HEK293 (cell line): ENCODE measurements at regions not wholly inside any gene's neighbourhood (a gene's known extent, or its start where the extent isn't known, plus 50 kb on each side); places are given as distances from the start of the nearest gene placed in this dataset.

ENCODE experiments used
- CTCF ChIA-PET: fragments of 350-600 bp; formaldehyde crosslinking; extraction: SDS; loops from one replicate; lab custom pipeline; 2021; ENCODE audit warnings: antibody characterized with exemption; lab: Yijun Ruan, JAX
- POLR2A ChIA-PET: fragments of 300-600 bp; formaldehyde crosslinking; extraction: SDS; loops from one replicate; lab custom pipeline; 2020; ENCODE audit warnings: antibody characterized with exemption, inconsistent platforms; lab: Yijun Ruan, JAX
- H3K27ac ChIP-seq: fragments of 200-500 bp; sonication (Bioruptor generic); 2 replicates; pipeline ENCODE4 v1.5.1; 2014; ENCODE audit warnings: low read depth, low read length, control low read depth, inconsistent platforms; ENCODE audit errors: extremely low read depth
- H3K36me3 ChIP-seq, 2 experiments: fragments of 200-500 bp in 1 of 2; sonication (Bioruptor generic) in 1 of 2; 1 replicate in 1 of 2; 2 replicates in 1 of 2; pipeline ENCODE4 v1.5.1; 2014 to 2017; ENCODE audit warnings: inconsistent platforms in 2 of 2, low read length in 2 of 2; ENCODE audit not compliant: control insufficient read depth in 2 of 2, insufficient read depth in 1 of 2
- H3K4me1 ChIP-seq: fragments of 200-500 bp; sonication (Bioruptor generic); 2 replicates; pipeline ENCODE4 v1.5.1; 2014; ENCODE audit warnings: mild to moderate bottlenecking, low read length, inconsistent platforms; ENCODE audit not compliant: control insufficient read depth, insufficient read depth
- H3K4me3 ChIP-seq: 2 replicates; pipeline ENCODE4 v1.5.1; 2011; ENCODE audit warnings: low read depth, mild to moderate bottlenecking, control low read depth, low read length, moderate library complexity
- H3K9me3 ChIP-seq: fragments of 200-500 bp; sonication (Bioruptor generic); 2 replicates; pipeline ENCODE4 v1.5.1; 2014; ENCODE audit warnings: low read depth, low read length, inconsistent platforms; ENCODE audit not compliant: control insufficient read depth, insufficient read depth
- EGR2 ChIP-seq: fragments of 450-650 bp; formaldehyde crosslinking; IDR thresholded peaks from 2 replicates; pipeline ENCODE4 v1.5.1; 2016; ENCODE audit warnings: low read depth, missing biosample characterization, missing genetic modification characterization
- FEZF1 ChIP-seq: fragments of 450-650 bp; formaldehyde crosslinking; IDR thresholded peaks from 2 replicates; pipeline ENCODE4 v1.5.1; 2016; ENCODE audit warnings: missing biosample characterization, missing genetic modification characterization
- HOXA7 ChIP-seq: sonication (generic); formaldehyde crosslinking; IDR thresholded peaks from 2 replicates; pipeline ENCODE4 v1.8.1; 2022; ENCODE audit warnings: missing genetic modification reagents, borderline replicate concordance
- HOXD13 ChIP-seq: sonication (generic); formaldehyde crosslinking; IDR thresholded peaks from 2 replicates; pipeline ENCODE4 v1.8.0; 2022; ENCODE audit warnings: missing genetic modification reagents, borderline replicate concordance
- ZBTB1 ChIP-seq: fragments of 450-650 bp; formaldehyde crosslinking; IDR thresholded peaks from 2 replicates; pipeline ENCODE4 v1.5.1; 2016; ENCODE audit warnings: missing biosample characterization, missing genetic modification characterization
- ZBTB21 ChIP-seq: fragments of 450-650 bp; formaldehyde crosslinking; IDR thresholded peaks from 2 replicates; pipeline ENCODE4 v1.5.1; 2017; ENCODE audit warnings: missing biosample characterization, missing genetic modification characterization
- ZFP3 ChIP-seq: fragments of 450-650 bp; formaldehyde crosslinking; IDR thresholded peaks from 2 replicates; pipeline ENCODE4 v1.5.1; 2016; ENCODE audit warnings: low read depth, missing biosample characterization, missing genetic modification characterization
- ZNF140 ChIP-seq: fragments of 450-650 bp; formaldehyde crosslinking; IDR thresholded peaks from 2 replicates; pipeline ENCODE4 v1.5.1; 2016; ENCODE audit warnings: missing biosample characterization, missing genetic modification characterization
- ZNF2 ChIP-seq: fragments of 450-650 bp; formaldehyde crosslinking; IDR thresholded peaks from 2 replicates; pipeline ENCODE4 v1.5.1; 2016; ENCODE audit warnings: missing biosample characterization, missing genetic modification characterization
- ZNF433 ChIP-seq: fragments of 450-650 bp; formaldehyde crosslinking; IDR thresholded peaks from 2 replicates; pipeline ENCODE4 v1.5.1; 2016; ENCODE audit warnings: missing biosample characterization, missing genetic modification characterization, low read depth
- ZNF544 ChIP-seq: fragments of 450-650 bp; formaldehyde crosslinking; IDR thresholded peaks from 2 replicates; pipeline ENCODE4 v1.5.0; 2017; ENCODE audit warnings: missing biosample characterization, missing genetic modification characterization
- ZNF548 ChIP-seq: fragments of 450-650 bp; formaldehyde crosslinking; IDR thresholded peaks from 2 replicates; pipeline ENCODE4 v1.5.1; 2016; ENCODE audit warnings: missing biosample characterization, missing genetic modification characterization
- ZNF549 ChIP-seq: fragments of 450-650 bp; IDR thresholded peaks from 2 replicates; pipeline ENCODE4 v1.5.1; 2018; ENCODE audit warnings: missing biosample characterization, missing genetic modification characterization, mild to moderate bottlenecking, inconsistent platforms, moderate library complexity
- ZNF585B ChIP-seq: fragments of 450-650 bp; formaldehyde crosslinking; IDR thresholded peaks from 2 replicates; pipeline ENCODE4 v1.5.1; 2016; ENCODE audit warnings: missing biosample characterization, missing genetic modification characterization
- ZNF624 ChIP-seq: fragments of 450-650 bp; formaldehyde crosslinking; IDR thresholded peaks from 2 replicates; pipeline ENCODE4 v1.5.1; 2017; ENCODE audit warnings: missing biosample characterization, missing genetic modification characterization
- ZNF768 ChIP-seq: fragments of 450-650 bp; formaldehyde crosslinking; IDR thresholded peaks from 2 replicates; pipeline ENCODE4 v1.5.1; 2018; ENCODE audit warnings: missing biosample characterization, mild to moderate bottlenecking, missing genetic modification characterization
- ZNF791 ChIP-seq: fragments of 450-650 bp; formaldehyde crosslinking; IDR thresholded peaks from 2 replicates; pipeline ENCODE4 v1.5.1; 2016; ENCODE audit warnings: missing biosample characterization, missing genetic modification characterization
- ZSCAN16 ChIP-seq: fragments of 450-650 bp; formaldehyde crosslinking; IDR thresholded peaks from 2 replicates; pipeline ENCODE4 v1.5.1; 2016; ENCODE audit warnings: missing biosample characterization, missing genetic modification characterization
- ZSCAN30 ChIP-seq: fragments of 450-650 bp; IDR thresholded peaks from 2 replicates; pipeline ENCODE4 v1.5.1; 2018; ENCODE audit warnings: missing biosample characterization, mild to moderate bottlenecking, missing genetic modification characterization, moderate library complexity
- TF ChIP-seq, protein P1 (sequence below): fragments of 450-650 bp; formaldehyde crosslinking; IDR thresholded peaks from 2 replicates; pipeline ENCODE4 v1.5.1; 2016; ENCODE audit warnings: missing biosample characterization, missing genetic modification characterization, low read depth
- TF ChIP-seq, protein P2 (sequence below): fragments of 450-650 bp; IDR thresholded peaks from 2 replicates; pipeline ENCODE4 v1.5.1; 2018; ENCODE audit warnings: missing biosample characterization, missing genetic modification characterization
- TF ChIP-seq, protein P3 (sequence below): fragments of 450-650 bp; formaldehyde crosslinking; IDR thresholded peaks from 2 replicates; pipeline ENCODE4 v1.5.1; 2017; ENCODE audit warnings: missing biosample characterization, mild to moderate bottlenecking, missing genetic modification characterization, moderate library complexity
- TF ChIP-seq, protein P4 (sequence below): fragments of 450-650 bp; formaldehyde crosslinking; IDR thresholded peaks from 2 replicates; pipeline ENCODE4 v1.5.1; 2016; ENCODE audit warnings: missing biosample characterization, missing genetic modification characterization
- TF ChIP-seq, protein P5 (sequence below): fragments of 450-650 bp; formaldehyde crosslinking; IDR thresholded peaks from 2 replicates; pipeline ENCODE4 v1.5.1; 2016; ENCODE audit warnings: missing biosample characterization, missing genetic modification characterization, low read depth

DNA sequence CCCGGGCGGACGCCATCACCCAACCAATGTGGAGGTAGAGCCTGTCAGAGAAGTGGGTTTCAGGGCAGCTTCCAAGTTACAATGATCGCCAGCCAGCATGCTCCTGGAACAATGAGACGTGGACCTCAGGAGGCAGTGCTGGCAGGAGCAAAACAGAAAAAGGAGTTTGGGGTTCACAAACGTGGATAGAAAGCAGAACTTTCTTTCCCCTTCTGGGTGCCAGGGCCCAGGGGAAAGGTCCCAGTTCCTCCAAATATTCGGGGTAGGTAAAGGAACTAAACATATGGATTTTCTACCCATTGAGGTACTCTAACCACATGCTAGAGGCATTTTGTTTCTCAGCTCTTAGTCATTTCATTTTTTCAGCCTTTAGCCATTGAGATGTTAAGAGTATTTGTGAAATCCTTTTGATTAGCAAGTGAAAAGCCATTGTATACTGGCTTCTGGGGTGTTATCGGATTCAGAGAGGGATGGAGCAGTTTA, 488.4 kb upstream of the ADGRL2 start:
- Histone ChIP-seq H3K4me3 (no peak overlapping the region), H3K36me3 (no peaks in the 10 kb centered on the region), H3K27ac (no peak overlapping the region), H3K4me1 (no peaks in the 10 kb centered on the region), H3K9me3 (no peaks in the 10 kb centered on the region)
- ChIA-PET CTCF (no interaction called here), POLR2A (no interaction called here)
- no peak for TF ChIP-seq ZNF768
- TF ChIP-seq ZNF624 (tag by site-specific recombination) = no peak
- TF ChIP-seq ZNF549 = no peak
- TF ChIP-seq ZFP3 (tag by site-specific recombination) = no peak
- TF ChIP-seq, protein P1, sequence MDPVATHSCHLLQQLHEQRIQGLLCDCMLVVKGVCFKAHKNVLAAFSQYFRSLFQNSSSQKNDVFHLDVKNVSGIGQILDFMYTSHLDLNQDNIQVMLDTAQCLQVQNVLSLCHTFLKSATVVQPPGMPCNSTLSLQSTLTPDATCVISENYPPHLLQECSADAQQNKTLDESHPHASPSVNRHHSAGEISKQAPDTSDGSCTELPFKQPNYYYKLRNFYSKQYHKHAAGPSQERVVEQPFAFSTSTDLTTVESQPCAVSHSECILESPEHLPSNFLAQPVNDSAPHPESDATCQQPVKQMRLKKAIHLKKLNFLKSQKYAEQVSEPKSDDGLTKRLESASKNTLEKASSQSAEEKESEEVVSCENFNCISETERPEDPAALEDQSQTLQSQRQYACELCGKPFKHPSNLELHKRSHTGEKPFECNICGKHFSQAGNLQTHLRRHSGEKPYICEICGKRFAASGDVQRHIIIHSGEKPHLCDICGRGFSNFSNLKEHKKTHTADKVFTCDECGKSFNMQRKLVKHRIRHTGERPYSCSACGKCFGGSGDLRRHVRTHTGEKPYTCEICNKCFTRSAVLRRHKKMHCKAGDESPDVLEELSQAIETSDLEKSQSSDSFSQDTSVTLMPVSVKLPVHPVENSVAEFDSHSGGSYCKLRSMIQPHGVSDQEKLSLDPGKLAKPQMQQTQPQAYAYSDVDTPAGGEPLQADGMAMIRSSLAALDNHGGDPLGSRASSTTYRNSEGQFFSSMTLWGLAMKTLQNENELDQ (tag by site-specific recombination) = no peak
- no peak for TF ChIP-seq HOXA7 (CRISPR knock-in tag)
- TF ChIP-seq ZNF791 (tag by site-specific recombination) = no peak
- TF ChIP-seq, protein P2, sequence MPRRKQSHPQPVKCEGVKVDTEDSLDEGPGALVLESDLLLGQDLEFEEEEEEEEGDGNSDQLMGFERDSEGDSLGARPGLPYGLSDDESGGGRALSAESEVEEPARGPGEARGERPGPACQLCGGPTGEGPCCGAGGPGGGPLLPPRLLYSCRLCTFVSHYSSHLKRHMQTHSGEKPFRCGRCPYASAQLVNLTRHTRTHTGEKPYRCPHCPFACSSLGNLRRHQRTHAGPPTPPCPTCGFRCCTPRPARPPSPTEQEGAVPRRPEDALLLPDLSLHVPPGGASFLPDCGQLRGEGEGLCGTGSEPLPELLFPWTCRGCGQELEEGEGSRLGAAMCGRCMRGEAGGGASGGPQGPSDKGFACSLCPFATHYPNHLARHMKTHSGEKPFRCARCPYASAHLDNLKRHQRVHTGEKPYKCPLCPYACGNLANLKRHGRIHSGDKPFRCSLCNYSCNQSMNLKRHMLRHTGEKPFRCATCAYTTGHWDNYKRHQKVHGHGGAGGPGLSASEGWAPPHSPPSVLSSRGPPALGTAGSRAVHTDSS = no peak
- TF ChIP-seq ZNF433 (tag by site-specific recombination) = no peak
- no peak for TF ChIP-seq HOXD13 (CRISPR knock-in tag)
- no peak for TF ChIP-seq EGR2 (tag by site-specific recombination)
- no peak for TF ChIP-seq ZNF544 (tag by site-specific recombination)
- no peak for TF ChIP-seq ZNF140 (tag by site-specific recombination)
- TF ChIP-seq FEZF1 (tag by site-specific recombination) = no peak

DNA sequence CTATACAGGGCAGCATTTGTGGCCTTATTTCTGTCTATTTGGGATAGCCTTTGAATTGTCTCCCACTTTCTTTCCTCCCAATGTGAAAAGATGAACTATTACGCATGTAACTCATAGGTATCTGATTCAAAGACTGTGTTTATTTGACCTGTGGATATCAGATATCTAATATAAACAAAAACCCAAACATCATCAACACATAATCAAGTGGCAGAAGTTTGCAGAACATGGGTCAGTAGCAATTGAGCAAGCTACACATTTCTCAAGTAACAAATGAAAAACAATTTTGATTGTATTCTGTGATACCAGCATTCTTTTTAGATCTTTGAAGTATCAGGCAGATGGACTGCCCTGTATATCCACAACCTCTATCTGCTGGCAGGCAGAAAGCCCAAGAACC, 490.5 kb upstream of the ADGRL2 start:
- TF ChIP-seq, protein P3, sequence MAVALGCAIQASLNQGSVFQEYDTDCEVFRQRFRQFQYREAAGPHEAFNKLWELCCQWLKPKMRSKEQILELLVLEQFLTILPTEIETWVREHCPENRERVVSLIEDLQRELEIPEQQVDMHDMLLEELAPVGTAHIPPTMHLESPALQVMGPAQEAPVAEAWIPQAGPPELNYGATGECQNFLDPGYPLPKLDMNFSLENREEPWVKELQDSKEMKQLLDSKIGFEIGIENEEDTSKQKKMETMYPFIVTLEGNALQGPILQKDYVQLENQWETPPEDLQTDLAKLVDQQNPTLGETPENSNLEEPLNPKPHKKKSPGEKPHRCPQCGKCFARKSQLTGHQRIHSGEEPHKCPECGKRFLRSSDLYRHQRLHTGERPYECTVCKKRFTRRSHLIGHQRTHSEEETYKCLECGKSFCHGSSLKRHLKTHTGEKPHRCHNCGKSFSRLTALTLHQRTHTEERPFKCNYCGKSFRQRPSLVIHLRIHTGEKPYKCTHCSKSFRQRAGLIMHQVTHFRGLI (tag by site-specific recombination) = no peak
- Histone ChIP-seq H3K9me3 (no peaks in the 10 kb centered on the region), H3K27ac (no peak overlapping the region), H3K36me3 (no peaks in the 10 kb centered on the region), H3K4me3 (no peak overlapping the region), H3K4me1 (no peaks in the 10 kb centered on the region)
- CTCF ChIA-PET = no interaction called here
- POLR2A ChIA-PET = no interaction called here

DNA sequence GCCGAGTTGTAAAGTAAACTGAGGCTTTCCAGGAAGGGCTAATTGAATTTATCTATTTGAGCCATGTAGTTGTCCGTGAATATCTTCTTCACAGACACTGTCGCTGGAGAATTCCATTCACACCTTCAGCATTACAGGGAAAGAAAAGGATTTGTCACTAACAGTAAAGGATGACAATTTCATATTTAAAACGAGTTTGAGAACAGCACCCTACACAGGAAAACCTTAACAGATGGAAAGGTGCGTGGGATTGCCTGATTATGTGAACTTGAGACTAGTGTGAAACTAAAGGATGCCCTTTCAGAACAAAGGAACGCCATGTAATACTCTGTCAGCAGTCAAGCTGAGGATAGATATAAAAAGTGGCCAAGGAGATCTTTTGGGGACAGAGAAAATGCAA, 492.5 kb upstream of the ADGRL2 start:
- TF ChIP-seq ZBTB21 (tag by site-specific recombination) = no peak
- no peak for TF ChIP-seq ZNF548 (tag by site-specific recombination)
- no peak for TF ChIP-seq ZSCAN16
- TF ChIP-seq, protein P4, sequence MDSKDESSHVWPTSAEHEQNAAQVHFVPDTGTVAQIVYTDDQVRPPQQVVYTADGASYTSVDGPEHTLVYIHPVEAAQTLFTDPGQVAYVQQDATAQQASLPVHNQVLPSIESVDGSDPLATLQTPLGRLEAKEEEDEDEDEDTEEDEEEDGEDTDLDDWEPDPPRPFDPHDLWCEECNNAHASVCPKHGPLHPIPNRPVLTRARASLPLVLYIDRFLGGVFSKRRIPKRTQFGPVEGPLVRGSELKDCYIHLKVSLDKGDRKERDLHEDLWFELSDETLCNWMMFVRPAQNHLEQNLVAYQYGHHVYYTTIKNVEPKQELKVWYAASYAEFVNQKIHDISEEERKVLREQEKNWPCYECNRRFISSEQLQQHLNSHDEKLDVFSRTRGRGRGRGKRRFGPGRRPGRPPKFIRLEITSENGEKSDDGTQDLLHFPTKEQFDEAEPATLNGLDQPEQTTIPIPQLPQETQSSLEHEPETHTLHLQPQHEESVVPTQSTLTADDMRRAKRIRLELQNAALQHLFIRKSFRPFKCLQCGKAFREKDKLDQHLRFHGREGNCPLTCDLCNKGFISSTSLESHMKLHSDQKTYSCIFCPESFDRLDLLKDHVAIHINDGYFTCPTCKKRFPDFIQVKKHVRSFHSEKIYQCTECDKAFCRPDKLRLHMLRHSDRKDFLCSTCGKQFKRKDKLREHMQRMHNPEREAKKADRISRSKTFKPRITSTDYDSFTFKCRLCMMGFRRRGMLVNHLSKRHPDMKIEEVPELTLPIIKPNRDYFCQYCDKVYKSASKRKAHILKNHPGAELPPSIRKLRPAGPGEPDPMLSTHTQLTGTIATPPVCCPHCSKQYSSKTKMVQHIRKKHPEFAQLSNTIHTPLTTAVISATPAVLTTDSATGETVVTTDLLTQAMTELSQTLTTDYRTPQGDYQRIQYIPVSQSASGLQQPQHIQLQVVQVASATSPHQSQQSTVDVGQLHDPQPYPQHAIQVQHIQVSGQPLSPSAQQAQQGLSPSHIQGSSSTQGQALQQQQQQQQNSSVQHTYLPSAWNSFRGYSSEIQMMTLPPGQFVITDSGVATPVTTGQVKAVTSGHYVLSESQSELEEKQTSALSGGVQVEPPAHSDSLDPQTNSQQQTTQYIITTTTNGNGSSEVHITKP (tag by site-specific recombination) = no peak
- TF ChIP-seq ZSCAN30 = no peak
- TF ChIP-seq, protein P5, sequence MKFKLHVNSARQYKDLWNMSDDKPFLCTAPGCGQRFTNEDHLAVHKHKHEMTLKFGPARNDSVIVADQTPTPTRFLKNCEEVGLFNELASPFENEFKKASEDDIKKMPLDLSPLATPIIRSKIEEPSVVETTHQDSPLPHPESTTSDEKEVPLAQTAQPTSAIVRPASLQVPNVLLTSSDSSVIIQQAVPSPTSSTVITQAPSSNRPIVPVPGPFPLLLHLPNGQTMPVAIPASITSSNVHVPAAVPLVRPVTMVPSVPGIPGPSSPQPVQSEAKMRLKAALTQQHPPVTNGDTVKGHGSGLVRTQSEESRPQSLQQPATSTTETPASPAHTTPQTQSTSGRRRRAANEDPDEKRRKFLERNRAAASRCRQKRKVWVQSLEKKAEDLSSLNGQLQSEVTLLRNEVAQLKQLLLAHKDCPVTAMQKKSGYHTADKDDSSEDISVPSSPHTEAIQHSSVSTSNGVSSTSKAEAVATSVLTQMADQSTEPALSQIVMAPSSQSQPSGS (tag by site-specific recombination) = no peak
- no peak for TF ChIP-seq ZNF2 (tag by site-specific recombination)
- TF ChIP-seq ZNF585B = no peak
- TF ChIP-seq ZBTB1 (tag by site-specific recombination) = no peak
- H3K4me1 ChIP-seq = no peaks in the 10 kb centered on the region
- ChIA-PET POLR2A (no interaction called here), CTCF (no interaction called here)
- H3K9me3 ChIP-seq = no peaks in the 10 kb centered on the region
- H3K36me3 ChIP-seq = no peaks in the 10 kb centered on the region
- H3K4me3 ChIP-seq = no peak overlapping the region
- H3K27ac ChIP-seq = no peak overlapping the region
